GM18507 (cell line): ENCODE measurements at regions not wholly inside any gene's neighbourhood (a gene's known extent, or its start where the extent isn't known, plus 50 kb on each side); places are given as distances from the start of the nearest gene placed in this dataset.

Source experiments
- DNase-seq: peaks from one replicate; pipeline ENCODE4 v3.0.0; 2011; ENCODE audit warnings: low read depth; ENCODE audit not compliant: insufficient read length; ENCODE audit errors: extremely low spot score
- FAIRE-seq: peaks from 2 replicates; lab custom pipeline; 2011; peaks lifted over from hg19 to GRCh38; lab: Jason Lieb, UNC

GRCh38 chr6:12566618-12567123 lies 149.9 kb upstream of the PHACTR1 start:
- FAIRE-seq = peak; percentile 46
- DNase-seq = no peak

DNA sequence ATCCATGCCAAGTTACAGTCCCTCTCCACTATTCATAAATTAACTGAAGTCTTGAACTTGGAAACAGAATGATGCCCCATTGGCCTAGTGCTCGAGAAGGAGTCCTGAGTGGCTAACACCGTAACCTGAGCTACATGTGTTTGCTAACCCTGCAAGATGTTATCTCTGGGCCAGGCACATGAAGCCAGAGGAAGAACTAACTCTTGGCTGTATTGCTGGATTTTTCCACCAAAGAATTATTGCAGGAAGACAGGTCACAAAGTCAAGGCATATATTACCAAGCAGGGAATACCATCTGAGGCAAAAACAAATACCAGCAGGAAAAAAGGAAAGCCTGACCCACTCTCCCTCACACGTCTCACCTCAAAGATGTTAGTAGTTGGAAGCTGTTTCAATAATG lies 148.9 kb upstream of the PHACTR1 start:
- DNase-seq (no peak), FAIRE-seq (no peak)

GRCh38 chr6:12569646-12570045 lies 146.9 kb upstream of the PHACTR1 start:
- no peak for FAIRE-seq
- no peak for DNase-seq

DNA sequence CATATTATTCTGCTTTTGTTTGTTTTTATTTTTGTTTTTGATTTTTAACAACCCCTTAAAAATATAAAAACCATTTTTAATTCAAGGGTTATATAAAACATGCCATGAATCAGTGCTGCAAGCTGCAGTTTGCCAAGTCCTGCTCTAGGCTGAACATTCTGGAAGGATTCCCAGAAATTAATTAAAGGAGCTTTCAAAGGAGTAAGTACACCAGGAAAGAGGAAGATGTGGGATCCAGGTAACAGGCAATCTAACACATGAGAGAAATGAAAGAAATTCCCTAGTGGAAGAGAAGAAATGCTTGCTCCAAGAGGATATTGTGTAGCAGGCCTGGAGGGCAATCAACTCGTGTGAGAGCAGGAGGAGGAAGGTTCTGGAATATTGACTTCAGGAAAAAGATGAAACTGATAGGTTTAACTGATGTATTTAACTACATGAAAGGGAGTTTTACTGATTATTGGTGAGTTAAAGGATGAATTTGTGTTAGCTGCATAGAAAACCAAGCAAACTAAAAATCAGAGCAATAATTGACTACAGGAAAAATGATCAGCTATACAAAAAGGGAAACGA lies 146.0 kb upstream of the PHACTR1 start:
- FAIRE-seq (no peak), DNase-seq (no peak)

DNA sequence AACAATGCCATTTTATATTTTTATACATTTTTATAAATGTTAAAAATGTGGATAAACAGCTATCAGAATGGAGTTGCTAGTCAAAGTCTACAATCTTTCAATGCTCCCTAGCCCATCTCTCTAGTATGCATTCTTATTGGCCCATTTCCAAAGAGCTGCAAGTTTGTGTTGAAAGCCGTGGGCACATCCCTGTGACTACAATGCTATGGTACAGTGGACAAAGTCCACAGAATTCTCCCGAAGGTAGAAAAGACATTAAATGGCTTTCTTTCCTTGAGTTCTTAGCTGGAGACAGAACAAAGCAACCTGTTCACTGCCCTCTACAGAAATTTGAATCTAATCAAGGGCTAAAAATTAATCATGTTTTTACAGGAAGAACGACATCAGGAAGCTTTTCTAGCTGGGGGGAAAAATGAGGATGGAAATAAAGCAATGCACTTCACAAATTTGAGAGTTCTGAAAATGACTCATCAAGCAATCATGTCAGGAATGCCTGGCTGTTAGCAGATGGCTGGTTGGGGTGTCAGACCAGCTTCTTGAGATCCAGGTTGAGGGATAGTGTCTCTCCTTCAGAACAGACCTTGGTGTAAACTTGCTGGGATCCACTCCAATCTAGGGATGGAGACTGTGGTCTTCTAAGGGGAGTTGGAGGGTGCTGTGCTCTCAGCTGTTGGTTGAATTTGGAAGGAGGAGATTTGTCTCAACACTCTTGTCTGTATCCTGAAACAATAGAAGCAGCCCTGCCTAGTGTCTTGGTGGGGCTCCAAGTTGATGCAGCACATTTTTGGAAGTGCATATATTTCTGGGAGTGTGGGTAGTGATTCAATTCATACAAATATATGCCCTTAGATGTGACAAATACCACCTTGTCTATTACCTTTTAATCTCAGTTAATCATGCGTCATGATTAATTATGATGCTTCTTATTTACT lies 143.4 kb upstream of the PHACTR1 start:
- DNase-seq (no peak), FAIRE-seq (no peak)

- FAIRE-seq (no peak), DNase-seq (no peak)
Observed at GRCh38 chr6:12575961-12576360, 140.6 kb upstream of the PHACTR1 start.

GRCh38 chr6:12576389-12576788 lies 140.2 kb upstream of the PHACTR1 start:
- FAIRE-seq = no peak
- DNase-seq = no peak

DNA sequence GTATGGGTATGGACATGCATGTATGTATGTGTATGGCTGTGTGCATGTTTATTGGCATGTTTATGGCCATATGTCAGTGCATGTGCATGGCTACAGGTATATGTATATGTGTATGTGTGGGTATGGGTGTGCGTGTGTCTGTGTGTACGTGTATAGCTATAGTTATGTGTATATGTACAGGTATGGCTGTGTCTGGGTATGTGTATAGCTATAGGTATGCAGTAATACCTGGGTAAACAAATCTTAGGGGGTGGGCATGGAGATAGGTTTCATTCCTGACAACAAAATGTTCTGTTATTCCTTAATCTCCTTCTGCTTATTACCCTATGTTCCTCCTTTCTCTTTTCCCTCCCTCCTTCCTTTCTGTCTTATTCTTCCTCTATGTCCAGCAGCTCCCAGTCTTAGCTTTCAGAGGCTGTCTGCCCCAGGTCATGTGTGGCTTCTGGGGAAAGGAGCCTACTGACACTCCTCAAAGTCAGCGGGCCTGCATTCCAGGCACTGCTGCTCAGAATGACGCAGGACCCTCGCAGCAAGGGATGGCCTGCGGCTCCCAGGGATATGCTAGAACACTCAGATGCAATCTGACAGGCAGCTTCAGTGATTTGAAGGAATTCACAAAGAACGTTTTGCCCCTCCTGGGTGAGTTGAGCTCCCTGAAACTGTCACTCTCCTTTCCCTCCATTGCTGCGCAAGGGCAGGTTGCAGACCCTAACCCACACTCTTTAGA lies 139.3 kb upstream of the PHACTR1 start:
- DNase-seq = no peak

DNA sequence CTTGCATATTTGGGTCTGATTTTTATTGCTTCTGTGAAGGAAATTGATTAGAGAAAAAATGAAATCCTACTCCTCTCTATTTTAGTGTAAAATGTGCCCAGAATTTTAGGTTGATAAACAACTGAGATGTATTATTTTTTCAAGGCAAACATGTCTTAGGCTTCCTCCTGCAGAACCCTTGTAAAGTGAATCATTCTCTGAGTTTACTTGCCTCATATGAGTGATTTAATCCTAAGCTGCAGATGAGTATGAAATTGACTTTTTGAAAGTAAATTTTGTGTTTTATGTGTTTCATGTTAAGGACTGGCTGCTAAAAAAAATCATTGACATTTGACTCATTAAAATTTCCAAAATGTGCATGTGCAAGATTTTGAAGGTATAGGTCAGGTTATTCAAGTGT lies 138.5 kb upstream of the PHACTR1 start:
- DNase-seq = no peak
- FAIRE-seq = no peak

More for the DNA sequence above, 139.3 kb upstream of the PHACTR1 start:
- FAIRE-seq = no peak

- FAIRE-seq = no peak
- DNase-seq = no peak
Observed at GRCh38 chr6:12578751-12579150, 137.8 kb upstream of the PHACTR1 start.

GRCh38 chr6:12580290-12580689 lies 136.3 kb upstream of the PHACTR1 start:
- DNase-seq (no peak), FAIRE-seq (no peak)

DNA sequence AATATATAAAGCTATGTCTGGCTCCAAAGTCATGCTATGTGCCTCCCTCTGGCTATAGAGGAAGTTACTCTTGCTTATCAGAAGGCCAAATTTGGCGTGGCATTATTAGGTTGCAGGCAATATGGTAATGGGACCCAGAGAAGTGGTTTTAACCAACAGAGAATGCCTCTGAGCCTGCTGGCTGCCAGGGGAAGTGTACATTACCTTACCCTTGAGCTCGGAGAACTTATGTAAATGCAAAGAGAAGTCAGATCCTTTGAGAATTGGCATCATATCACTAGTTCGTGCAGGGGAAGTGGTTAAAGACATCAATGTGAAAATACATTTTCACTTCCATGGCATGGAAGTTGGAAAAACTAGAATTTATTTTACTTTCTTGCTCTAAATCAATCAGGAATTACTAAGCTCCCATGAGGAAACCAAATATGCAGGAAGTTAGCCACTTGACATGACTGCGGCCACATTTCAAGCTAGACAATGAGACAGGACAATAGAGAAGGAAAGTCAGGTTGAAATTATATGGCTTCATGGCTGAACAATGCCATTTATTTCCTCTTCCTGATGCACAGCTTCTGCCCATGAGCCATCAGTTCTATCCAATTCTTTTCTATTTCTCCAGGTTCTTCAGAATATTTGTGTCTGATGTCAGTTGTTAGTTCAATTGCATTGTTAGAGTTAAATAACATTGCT lies 134.0 kb upstream of the PHACTR1 start:
- FAIRE-seq (no peak), DNase-seq (no peak)

- no peak for FAIRE-seq
- DNase-seq = no peak
Observed at GRCh38 chr6:12584631-12585405, 131.7 kb upstream of the PHACTR1 start.

DNA sequence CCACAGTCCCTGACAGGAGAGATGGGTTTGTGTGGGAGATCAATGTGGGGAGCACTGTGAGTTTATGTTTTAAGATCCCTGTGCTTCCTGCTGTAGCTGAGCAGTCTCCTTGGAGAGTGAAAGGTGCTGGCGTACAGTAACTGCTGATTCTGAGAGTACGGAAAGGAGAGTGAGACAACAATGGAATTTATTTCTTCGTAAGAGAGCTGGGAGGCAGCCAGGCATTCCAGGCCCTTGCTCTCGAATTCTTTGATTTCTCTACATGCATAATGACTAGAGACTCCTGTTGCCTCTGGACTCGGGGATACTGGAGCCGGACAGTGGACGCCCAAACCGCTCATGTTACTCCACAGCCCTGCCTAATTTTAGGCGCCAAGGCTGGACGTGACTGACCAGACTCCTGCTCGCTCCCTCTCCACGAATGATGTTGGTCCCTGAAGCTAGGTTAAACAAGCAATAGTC lies 131.0 kb upstream of the PHACTR1 start:
- FAIRE-seq (no peak), DNase-seq (no peak)

GRCh38 chr6:12586721-12587480 lies 129.7 kb upstream of the PHACTR1 start:
- DNase-seq (no peak), FAIRE-seq (no peak)

DNA sequence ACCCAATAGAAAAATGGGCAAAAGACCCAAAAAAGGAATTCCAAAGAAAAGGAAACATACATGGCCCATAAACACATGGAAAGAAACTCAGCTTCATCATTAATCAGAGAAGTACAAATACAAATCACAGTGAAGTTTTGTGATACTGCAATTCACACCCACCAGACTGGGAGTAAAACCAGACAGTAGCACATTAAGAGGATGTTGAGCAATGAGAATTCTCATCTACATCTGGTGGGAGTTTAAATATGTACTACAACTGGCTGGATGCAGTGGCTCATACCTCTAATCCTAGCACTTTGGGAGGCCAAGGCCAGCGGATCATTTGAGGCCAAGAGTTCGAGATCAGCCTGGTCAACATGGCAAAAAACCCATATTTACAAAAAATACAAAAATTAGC lies 125.7 kb upstream of the PHACTR1 start:
- DNase-seq = no peak

GRCh38 chr6:12592634-12593033 lies 123.9 kb upstream of the PHACTR1 start:
- DNase-seq (no peak), FAIRE-seq (no peak)

More for the DNA sequence above, 125.7 kb upstream of the PHACTR1 start:
- FAIRE-seq = no peak
